ENCODE measurements at regions not wholly inside any gene's neighbourhood (a gene's known extent, or its start where the extent isn't known, plus 50 kb on each side); places are given as distances from the start of the nearest gene placed in this dataset.

- TF ChIP-seq CTCF (IDR thresholded peaks at IDR 0.05) (no peak), JUNB (IDR thresholded peaks at IDR 0.05) (no peak), POLR2A (IDR thresholded peaks at IDR 0.05; ENCODE audit: low read length) (no peak), REST (IDR thresholded peaks at IDR 0.05) (no peak), MAX (IDR thresholded peaks at IDR 0.05) (no peak), SMC3 (IDR thresholded peaks at IDR 0.05) (no peak), MYC (IDR thresholded peaks at IDR 0.05; ENCODE audit: borderline replicate concordance, low read length) (no peak), KDM5A (IDR thresholded peaks at IDR 0.05) (no peak), MAFK (IDR thresholded peaks at IDR 0.05; ENCODE audit: partially characterized antibody) (no peak), PBX3 (IDR thresholded peaks at IDR 0.05) (no peak), PHF8 (IDR thresholded peaks at IDR 0.05; ENCODE audit: borderline replicate concordance, low read depth) (no peak), POLR2AphosphoS2 (conservative IDR thresholded peaks at IDR 0.05; ENCODE audit: low read length) (no peak), ESRRA (IDR thresholded peaks at IDR 0.05; ENCODE audit: borderline replicate concordance, low read length) (no peak)
These were observed 71.5 kb upstream of the B3GAT2 start for GRCh38 chr6:71028236-71028876.
